ENCODE measurements at regions not wholly inside any gene's neighbourhood (a gene's known extent, or its start where the extent isn't known, plus 50 kb on each side); places are given as distances from the start of the nearest gene placed in this dataset.

- no peak for TF ChIP-seq POLR2AphosphoS5 (IDR thresholded peaks at IDR 0.05)
- no peak for TF ChIP-seq CTCF (IDR thresholded peaks at IDR 0.05; ENCODE audit: poor library complexity, severe bottlenecking)
- TF ChIP-seq RAD21 (conservative IDR thresholded peaks at IDR 0.05), result no peak
- TF ChIP-seq SMC3 (conservative IDR thresholded peaks at IDR 0.05; ENCODE audit: poor library complexity), result no peak
These were observed 212.0 kb downstream of the PCDH17 start for GRCh38 chr13:57843521-57843920.
